ENCODE measurements at regions not wholly inside any gene's neighbourhood (a gene's known extent, or its start where the extent isn't known, plus 50 kb on each side); places are given as distances from the start of the nearest gene placed in this dataset.

- H3K4me1 ChIP-seq (replicated peaks in 1 of 2; ENCODE audit: control insufficient read depth in 2 of 2, insufficient read depth in 2 of 2, low read length in 2 of 2): no peaks in the 10 kb centered on the region
- TF ChIP-seq, protein P1, sequence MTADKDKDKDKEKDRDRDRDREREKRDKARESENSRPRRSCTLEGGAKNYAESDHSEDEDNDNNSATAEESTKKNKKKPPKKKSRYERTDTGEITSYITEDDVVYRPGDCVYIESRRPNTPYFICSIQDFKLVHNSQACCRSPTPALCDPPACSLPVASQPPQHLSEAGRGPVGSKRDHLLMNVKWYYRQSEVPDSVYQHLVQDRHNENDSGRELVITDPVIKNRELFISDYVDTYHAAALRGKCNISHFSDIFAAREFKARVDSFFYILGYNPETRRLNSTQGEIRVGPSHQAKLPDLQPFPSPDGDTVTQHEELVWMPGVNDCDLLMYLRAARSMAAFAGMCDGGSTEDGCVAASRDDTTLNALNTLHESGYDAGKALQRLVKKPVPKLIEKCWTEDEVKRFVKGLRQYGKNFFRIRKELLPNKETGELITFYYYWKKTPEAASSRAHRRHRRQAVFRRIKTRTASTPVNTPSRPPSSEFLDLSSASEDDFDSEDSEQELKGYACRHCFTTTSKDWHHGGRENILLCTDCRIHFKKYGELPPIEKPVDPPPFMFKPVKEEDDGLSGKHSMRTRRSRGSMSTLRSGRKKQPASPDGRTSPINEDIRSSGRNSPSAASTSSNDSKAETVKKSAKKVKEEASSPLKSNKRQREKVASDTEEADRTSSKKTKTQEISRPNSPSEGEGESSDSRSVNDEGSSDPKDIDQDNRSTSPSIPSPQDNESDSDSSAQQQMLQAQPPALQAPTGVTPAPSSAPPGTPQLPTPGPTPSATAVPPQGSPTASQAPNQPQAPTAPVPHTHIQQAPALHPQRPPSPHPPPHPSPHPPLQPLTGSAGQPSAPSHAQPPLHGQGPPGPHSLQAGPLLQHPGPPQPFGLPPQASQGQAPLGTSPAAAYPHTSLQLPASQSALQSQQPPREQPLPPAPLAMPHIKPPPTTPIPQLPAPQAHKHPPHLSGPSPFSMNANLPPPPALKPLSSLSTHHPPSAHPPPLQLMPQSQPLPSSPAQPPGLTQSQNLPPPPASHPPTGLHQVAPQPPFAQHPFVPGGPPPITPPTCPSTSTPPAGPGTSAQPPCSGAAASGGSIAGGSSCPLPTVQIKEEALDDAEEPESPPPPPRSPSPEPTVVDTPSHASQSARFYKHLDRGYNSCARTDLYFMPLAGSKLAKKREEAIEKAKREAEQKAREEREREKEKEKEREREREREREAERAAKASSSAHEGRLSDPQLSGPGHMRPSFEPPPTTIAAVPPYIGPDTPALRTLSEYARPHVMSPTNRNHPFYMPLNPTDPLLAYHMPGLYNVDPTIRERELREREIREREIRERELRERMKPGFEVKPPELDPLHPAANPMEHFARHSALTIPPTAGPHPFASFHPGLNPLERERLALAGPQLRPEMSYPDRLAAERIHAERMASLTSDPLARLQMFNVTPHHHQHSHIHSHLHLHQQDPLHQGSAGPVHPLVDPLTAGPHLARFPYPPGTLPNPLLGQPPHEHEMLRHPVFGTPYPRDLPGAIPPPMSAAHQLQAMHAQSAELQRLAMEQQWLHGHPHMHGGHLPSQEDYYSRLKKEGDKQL (CRISPR knock-in tag; IDR thresholded peaks at IDR 0.05; ENCODE audit: borderline replicate concordance): no peak
- TF ChIP-seq MIER1 (IDR thresholded peaks at IDR 0.05; ENCODE audit: low read depth): no peak
- TF ChIP-seq, protein P2, sequence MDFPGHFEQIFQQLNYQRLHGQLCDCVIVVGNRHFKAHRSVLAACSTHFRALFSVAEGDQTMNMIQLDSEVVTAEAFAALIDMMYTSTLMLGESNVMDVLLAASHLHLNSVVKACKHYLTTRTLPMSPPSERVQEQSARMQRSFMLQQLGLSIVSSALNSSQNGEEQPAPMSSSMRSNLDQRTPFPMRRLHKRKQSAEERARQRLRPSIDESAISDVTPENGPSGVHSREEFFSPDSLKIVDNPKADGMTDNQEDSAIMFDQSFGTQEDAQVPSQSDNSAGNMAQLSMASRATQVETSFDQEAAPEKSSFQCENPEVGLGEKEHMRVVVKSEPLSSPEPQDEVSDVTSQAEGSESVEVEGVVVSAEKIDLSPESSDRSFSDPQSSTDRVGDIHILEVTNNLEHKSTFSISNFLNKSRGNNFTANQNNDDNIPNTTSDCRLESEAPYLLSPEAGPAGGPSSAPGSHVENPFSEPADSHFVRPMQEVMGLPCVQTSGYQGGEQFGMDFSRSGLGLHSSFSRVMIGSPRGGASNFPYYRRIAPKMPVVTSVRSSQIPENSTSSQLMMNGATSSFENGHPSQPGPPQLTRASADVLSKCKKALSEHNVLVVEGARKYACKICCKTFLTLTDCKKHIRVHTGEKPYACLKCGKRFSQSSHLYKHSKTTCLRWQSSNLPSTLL (IDR thresholded peaks at IDR 0.05): no peak
- TF ChIP-seq ZNF699 (CRISPR knock-in tag; IDR thresholded peaks at IDR 0.05; ENCODE audit: insufficient replicate concordance): no peak
- TF ChIP-seq ZNF184 (CRISPR knock-in tag; IDR thresholded peaks at IDR 0.05): no peak
- TF ChIP-seq SIN3B (IDR thresholded peaks at IDR 0.05; ENCODE audit: low read depth): no peak
- TF ChIP-seq ZNF175 (CRISPR knock-in tag; IDR thresholded peaks at IDR 0.05; ENCODE audit: low read depth): no peak
- no peak for TF ChIP-seq IFI16 (CRISPR knock-in tag; IDR thresholded peaks at IDR 0.05)
- no peak overlapping the region for H3K4me3 ChIP-seq
- FAIRE-seq: no peak
- no peaks in the 10 kb centered on the region for H3K36me3 ChIP-seq (ENCODE audit: control insufficient read depth, insufficient read depth, low read length)
- WGBS (ENCODE audit: insufficient coverage, low coverage, missing lambda C conversion rate): 0% methylated on average over 2 of the region's 2 CpGs
- intact Hi-C loops (cut with micrococcal nuclease) (no loop called here), in situ Hi-C loops (cut with MboI) (no loop called here)
- H3K27me3 ChIP-seq (ENCODE audit: control insufficient read depth in 2 of 2, insufficient read depth in 2 of 2, low read length in 2 of 2): peaks cover 0 to 3% of the 10 kb centered on the region in 2 experiments; a peak in 2 of 5 replicates
- CTCF ChIA-PET (ENCODE audit: low intra/inter-chr PET ratio): no interaction called here
- H4K20me1 ChIP-seq (replicated peaks; ENCODE audit: control insufficient read depth, insufficient read depth, low read length): no peaks in the 10 kb centered on the region
- no peak overlapping the region for H2AFZ ChIP-seq (ENCODE audit: low read depth, low read length)
- H3K9me3 ChIP-seq (replicated peaks; ENCODE audit: control insufficient read depth, insufficient read depth, low read depth, low read length): no peaks in the 10 kb centered on the region
- H3K27ac ChIP-seq (ENCODE audit: extremely low read depth, low read depth, low read length): no peak overlapping the region
- no peak overlapping the region for H3K4me2 ChIP-seq (ENCODE audit: insufficient read depth, low read length)
- no peaks in the 10 kb centered on the region for H3K9me1 ChIP-seq (ENCODE audit: control insufficient read depth, insufficient read depth, low read length)
- ATAC-seq: no peak
- DNase-seq (ENCODE audit: extremely low read depth in 1 of 4, low spot score in 3 of 4): no peak
- POLR2A ChIA-PET: no interaction called here
- no peak overlapping the region for H3K9ac ChIP-seq (ENCODE audit: insufficient read depth in 1 of 2, low read depth in 2 of 2, low read length in 2 of 2)
- no TSS peak for BruUV-seq (replicated peaks)
- H3K79me2 ChIP-seq (ENCODE audit: control insufficient read depth, insufficient read depth, low read length): no peaks in the 10 kb centered on the region
Measured at GRCh38 chr3:70861234-70861633, 548.8 kb upstream of the MDFIC2 start.
